ENCODE measurements at regions not wholly inside any gene's neighbourhood (a gene's known extent, or its start where the extent isn't known, plus 50 kb on each side); places are given as distances from the start of the nearest gene placed in this dataset.

GRCh38 chr7:68043546-68043945, 1046.9 kb downstream of the TYW1 start:
- H3K27me3 ChIP-seq (ENCODE audit: insufficient read depth): no peaks in the 10 kb centered on the region
- no peaks in the 10 kb centered on the region for H3K4me1 ChIP-seq (ENCODE audit: insufficient read depth)
- TF ChIP-seq CTCF (conservative IDR thresholded peaks at IDR 0.05; ENCODE audit: low read depth in 2 of 2): no peak
- TF ChIP-seq NANOG (IDR thresholded peaks at IDR 0.05; ENCODE audit: borderline replicate concordance): no peak
- no peak for TF ChIP-seq POLR2AphosphoS5 (IDR thresholded peaks at IDR 0.05; ENCODE audit: low read depth)
- TF ChIP-seq REST (IDR thresholded peaks at IDR 0.05; ENCODE audit: unreplicated experiment): no peak
- TF ChIP-seq ZNF114 (CRISPR knock-in tag; IDR thresholded peaks at IDR 0.05): no peak
- no peak for TF ChIP-seq STAT1 (IDR thresholded peaks at IDR 0.05; ENCODE audit: unreplicated experiment)
- no peak for TF ChIP-seq EZH2 (IDR thresholded peaks at IDR 0.05; ENCODE audit: low read depth, unreplicated experiment)
- no peak for TF ChIP-seq EZH2phosphoT487 (IDR thresholded peaks at IDR 0.05; ENCODE audit: unreplicated experiment)
- no peak for TF ChIP-seq CREB1 (CRISPR knock-in tag; IDR thresholded peaks at IDR 0.05; ENCODE audit: low read depth)
- TF ChIP-seq ZNF331 (CRISPR knock-in tag; IDR thresholded peaks at IDR 0.05; ENCODE audit: low read depth): no peak
- no peak for TF ChIP-seq ETS1 (IDR thresholded peaks at IDR 0.05)
- no peak for TF ChIP-seq ZNF462 (CRISPR knock-in tag; IDR thresholded peaks at IDR 0.05)
- TF ChIP-seq JUNB (IDR thresholded peaks at IDR 0.05; ENCODE audit: unreplicated experiment): no peak
- Mint-ChIP-seq H3K4me3 (no peak overlapping the region), H3K4me1 (no peaks in the 10 kb centered on the region), H3K36me3 (ENCODE audit: low read depth) (peaks cover 31% of the 10 kb centered on the region), H3K9me3 (peaks cover 98% of the 10 kb centered on the region), H3K27me3 (ENCODE audit: insufficient read depth, low read depth, poor library complexity) (peaks cover 5% of the 10 kb centered on the region), H3K27ac (no peak overlapping the region)
- H3F3A ChIP-seq (replicated peaks; ENCODE audit: low read depth): no peaks in the 10 kb centered on the region
- no peaks in the 10 kb centered on the region for H4K20me1 ChIP-seq (replicated peaks; ENCODE audit: insufficient read depth)
- DNase-seq (ENCODE audit: low spot score): no peak
- no peak overlapping the region for H3K4me3 ChIP-seq
- H3K4me2 ChIP-seq: no peak overlapping the region
- no peaks in the 10 kb centered on the region for H3K79me2 ChIP-seq (replicated peaks; ENCODE audit: insufficient read depth)
- no peak overlapping the region for H3K27ac ChIP-seq (ENCODE audit: low read depth)
- H3K36me3 ChIP-seq (ENCODE audit: insufficient read depth): no peaks in the 10 kb centered on the region
- no peak for ATAC-seq
- H3K9me2 ChIP-seq (ENCODE audit: insufficient read depth): no peaks in the 10 kb centered on the region
- H2AFZ ChIP-seq: no peak overlapping the region
